MM.1S (cell line): ENCODE measurements at regions not wholly inside any gene's neighbourhood (a gene's known extent, or its start where the extent isn't known, plus 50 kb on each side); places are given as distances from the start of the nearest gene placed in this dataset.

ENCODE experiments used
- CTCF ChIP-seq: fragments of 300-600 bp; sonication (generic); IDR thresholded peaks from 2 replicates; pipeline ENCODE4 v1.5.1; 2016; ENCODE audit warnings: antibody characterized with exemption, low read length, mixed read lengths
- EZH2phosphoT487 ChIP-seq: fragments of 300-600 bp; sonication (generic); IDR thresholded peaks from 2 replicates; pipeline ENCODE4 v1.6.1; 2018; ENCODE audit warnings: antibody characterized with exemption, low read length

- TF ChIP-seq CTCF (no peak), EZH2phosphoT487 (no peak)
Observed at GRCh38 chr6:44626616-44627015, 239.1 kb downstream of the CDC5L start.
